ENCODE measurements at regions not wholly inside any gene's neighbourhood (a gene's known extent, or its start where the extent isn't known, plus 50 kb on each side); places are given as distances from the start of the nearest gene placed in this dataset.

GRCh38 chr12:127962303-127962702 is 304.7 kb upstream of the TMEM132C start:
- Histone ChIP-seq H3K9me3 (replicated peaks in 1 of 2; ENCODE audit: control insufficient read depth in 2 of 2, insufficient read depth in 1 of 2, low read depth in 1 of 2, low read length in 2 of 2) (peaks cover 0 to 3% of the 10 kb centered on the region in 2 donors), H3K36me3 (replicated peaks in 1 of 2; ENCODE audit: control insufficient read depth in 2 of 2, insufficient read depth in 2 of 2, low read length in 2 of 2) (no peaks in the 10 kb centered on the region), H3K9ac (ENCODE audit: low read depth, low read length, poor library complexity) (no peak overlapping the region), H3K18ac (ENCODE audit: low read length) (no peak overlapping the region), H2BK12ac (ENCODE audit: low read length) (no peak overlapping the region), H3K4ac (ENCODE audit: low read length) (no peak overlapping the region), H3K27me3 (ENCODE audit: control insufficient read depth in 3 of 3, insufficient read depth in 3 of 3, low read depth in 1 of 3, low read length in 3 of 3) (no peaks in the 10 kb centered on the region), H3K79me1 (ENCODE audit: low read depth, low read length) (no peaks in the 10 kb centered on the region), H3K23ac (ENCODE audit: low read depth, low read length, poor library complexity) (no peak overlapping the region), H2BK5ac (ENCODE audit: low read length) (no peak overlapping the region), H2AK5ac (ENCODE audit: low read depth, low read length) (no peak overlapping the region), H3K4me1 (ENCODE audit: control insufficient read depth in 2 of 2, insufficient read depth in 1 of 2, low read depth in 1 of 2, low read length in 2 of 2) (peaks cover 0 to 2% of the 10 kb centered on the region in 2 donors), H2BK15ac (ENCODE audit: low read length) (no peak overlapping the region), H3K4me2 (ENCODE audit: insufficient read depth, low read length, poor library complexity, severe bottlenecking) (no peak overlapping the region), H3K27ac (replicated peaks; ENCODE audit: low read length) (no peak overlapping the region), H4K8ac (ENCODE audit: low read depth, low read length) (no peak overlapping the region), H4K91ac (ENCODE audit: low read depth, low read length, poor library complexity) (no peak overlapping the region), H2AFZ (ENCODE audit: low read length) (no peak overlapping the region), H3K4me3 (ENCODE audit: low read length in 2 of 2) (no peak overlapping the region), H2BK120ac (ENCODE audit: low read depth, low read length) (no peak overlapping the region), H3K14ac (ENCODE audit: low read length) (no peak overlapping the region)
- no peak for DNase-seq (ENCODE audit: low spot score)
- no CpG with 5 or more reads among the region's 5 CpGs for WGBS, 2 donors (ENCODE audit: extremely low coverage in 2 of 2, insufficient read length in 2 of 2, insufficient replicate concordance in 1 of 2)

DNA sequence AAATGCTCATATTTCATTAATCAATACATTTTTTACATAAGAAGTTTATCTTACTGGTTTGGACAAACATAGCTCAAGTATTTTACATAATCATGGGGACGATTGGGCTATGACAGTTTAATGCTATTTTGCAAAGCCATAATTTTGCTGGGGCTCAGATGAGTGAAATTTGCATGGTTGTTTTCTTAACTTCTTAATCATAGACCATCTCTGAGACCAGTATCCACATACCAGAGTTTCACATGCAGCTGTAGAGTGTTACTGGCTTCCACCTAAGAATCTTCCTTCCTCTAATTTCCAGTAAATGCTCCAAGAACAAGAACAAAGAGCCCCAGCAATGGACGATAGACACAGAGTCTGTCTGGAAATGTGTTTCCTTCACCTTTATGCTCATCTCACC is 303.0 kb upstream of the TMEM132C start:
- H3K4me2 ChIP-seq (ENCODE audit: insufficient read depth, low read length, poor library complexity, severe bottlenecking): no peak overlapping the region
- peaks cover 0 to 3% of the 10 kb centered on the region in 2 donors for H3K9me3 ChIP-seq (replicated peaks in 1 of 2; ENCODE audit: control insufficient read depth in 2 of 2, insufficient read depth in 1 of 2, low read depth in 1 of 2, low read length in 2 of 2)
- H3K23ac ChIP-seq (ENCODE audit: low read depth, low read length, poor library complexity): no peak overlapping the region
- no peak overlapping the region for H3K14ac ChIP-seq (ENCODE audit: low read length)
- H3K27ac ChIP-seq (replicated peaks; ENCODE audit: low read length): no peak overlapping the region
- no peak overlapping the region for H2AFZ ChIP-seq (ENCODE audit: low read length)
- DNase-seq (ENCODE audit: low spot score): no peak
- no peak overlapping the region for H2BK15ac ChIP-seq (ENCODE audit: low read length)
- no peak overlapping the region for H2BK120ac ChIP-seq (ENCODE audit: low read depth, low read length)
- WGBS, 2 donors (ENCODE audit: extremely low coverage in 2 of 2, insufficient read length in 2 of 2, insufficient replicate concordance in 1 of 2): no CpG with 5 or more reads among the region's 2 CpGs
- no peaks in the 10 kb centered on the region for H3K27me3 ChIP-seq (ENCODE audit: control insufficient read depth in 3 of 3, insufficient read depth in 3 of 3, low read depth in 1 of 3, low read length in 3 of 3)
- H3K36me3 ChIP-seq (replicated peaks in 1 of 2; ENCODE audit: control insufficient read depth in 2 of 2, insufficient read depth in 2 of 2, low read length in 2 of 2): no peaks in the 10 kb centered on the region
- H2BK5ac ChIP-seq (ENCODE audit: low read length): no peak overlapping the region
- H2BK12ac ChIP-seq (ENCODE audit: low read length): no peak overlapping the region
- no peak overlapping the region for H3K4me3 ChIP-seq (ENCODE audit: low read length in 2 of 2)
- no peaks in the 10 kb centered on the region for H3K79me1 ChIP-seq (ENCODE audit: low read depth, low read length)
- no peak overlapping the region for H3K4ac ChIP-seq (ENCODE audit: low read length)
- no peak overlapping the region for H4K91ac ChIP-seq (ENCODE audit: low read depth, low read length, poor library complexity)
- no peak overlapping the region for H3K18ac ChIP-seq (ENCODE audit: low read length)
- no peak overlapping the region for H4K8ac ChIP-seq (ENCODE audit: low read depth, low read length)
- no peak overlapping the region for H2AK5ac ChIP-seq (ENCODE audit: low read depth, low read length)
- H3K9ac ChIP-seq (ENCODE audit: low read depth, low read length, poor library complexity): no peak overlapping the region
- H3K4me1 ChIP-seq (ENCODE audit: control insufficient read depth in 2 of 2, insufficient read depth in 1 of 2, low read depth in 1 of 2, low read length in 2 of 2): peaks cover 0 to 2% of the 10 kb centered on the region in 2 donors

DNA sequence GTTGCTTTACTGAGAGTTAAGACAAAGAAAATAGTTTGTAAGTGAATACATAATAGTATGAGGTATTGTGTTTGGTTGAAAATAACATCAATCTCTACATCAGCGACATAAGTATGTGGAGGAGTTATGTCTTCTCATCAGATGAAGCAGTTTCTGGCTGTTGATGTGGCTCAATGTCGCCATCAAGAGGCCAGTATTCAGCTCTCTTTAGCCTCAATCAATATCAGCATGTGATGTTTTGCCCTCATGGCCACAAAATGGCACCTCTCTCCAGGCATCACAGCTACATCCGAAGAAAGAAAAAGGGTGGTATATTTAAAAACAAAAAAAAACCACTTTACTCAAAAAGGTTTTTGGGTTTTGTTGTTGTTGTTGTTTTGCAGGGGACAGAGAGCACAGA is 302.3 kb upstream of the TMEM132C start:
- H2BK120ac ChIP-seq (ENCODE audit: low read depth, low read length): no peak overlapping the region
- H3K18ac ChIP-seq (ENCODE audit: low read length): no peak overlapping the region
- DNase-seq (ENCODE audit: low spot score): no peak
- H3K4me2 ChIP-seq (ENCODE audit: insufficient read depth, low read length, poor library complexity, severe bottlenecking): no peak overlapping the region
- H3K23ac ChIP-seq (ENCODE audit: low read depth, low read length, poor library complexity): no peak overlapping the region
- H4K91ac ChIP-seq (ENCODE audit: low read depth, low read length, poor library complexity): no peak overlapping the region
- H3K4me3 ChIP-seq (ENCODE audit: low read length in 2 of 2): no peak overlapping the region
- no peak overlapping the region for H2BK12ac ChIP-seq (ENCODE audit: low read length)
- no peaks in the 10 kb centered on the region for H3K79me1 ChIP-seq (ENCODE audit: low read depth, low read length)
- H2AFZ ChIP-seq (ENCODE audit: low read length): no peak overlapping the region
- H3K9me3 ChIP-seq (replicated peaks in 1 of 2; ENCODE audit: control insufficient read depth in 2 of 2, insufficient read depth in 1 of 2, low read depth in 1 of 2, low read length in 2 of 2): peaks cover 0 to 3% of the 10 kb centered on the region in 2 donors
- no peak overlapping the region for H2BK15ac ChIP-seq (ENCODE audit: low read length)
- no peak overlapping the region for H2BK5ac ChIP-seq (ENCODE audit: low read length)
- H2AK5ac ChIP-seq (ENCODE audit: low read depth, low read length): no peak overlapping the region
- H3K4ac ChIP-seq (ENCODE audit: low read length): no peak overlapping the region
- WGBS, 2 donors (ENCODE audit: extremely low coverage in 2 of 2, insufficient read length in 2 of 2, insufficient replicate concordance in 1 of 2): no CpG with 5 or more reads among the region's 3 CpGs
- H3K36me3 ChIP-seq (replicated peaks in 1 of 2; ENCODE audit: control insufficient read depth in 2 of 2, insufficient read depth in 2 of 2, low read length in 2 of 2): no peaks in the 10 kb centered on the region
- H3K14ac ChIP-seq (ENCODE audit: low read length): no peak overlapping the region
- H3K27me3 ChIP-seq (ENCODE audit: control insufficient read depth in 3 of 3, insufficient read depth in 3 of 3, low read depth in 1 of 3, low read length in 3 of 3): no peaks in the 10 kb centered on the region
- no peak overlapping the region for H3K27ac ChIP-seq (replicated peaks; ENCODE audit: low read length)
- no peaks in the 10 kb centered on the region for H3K4me1 ChIP-seq (ENCODE audit: control insufficient read depth in 2 of 2, insufficient read depth in 1 of 2, low read depth in 1 of 2, low read length in 2 of 2)
- H3K9ac ChIP-seq (ENCODE audit: low read depth, low read length, poor library complexity): no peak overlapping the region
- no peak overlapping the region for H4K8ac ChIP-seq (ENCODE audit: low read depth, low read length)

GRCh38 chr12:127966331-127966730 is 300.6 kb upstream of the TMEM132C start:
- H2AFZ ChIP-seq (ENCODE audit: low read length): no peak overlapping the region
- no peak overlapping the region for H2BK15ac ChIP-seq (ENCODE audit: low read length)
- H3K4me1 ChIP-seq (ENCODE audit: control insufficient read depth in 2 of 2, insufficient read depth in 1 of 2, low read depth in 1 of 2, low read length in 2 of 2): no peaks in the 10 kb centered on the region
- H2BK120ac ChIP-seq (ENCODE audit: low read depth, low read length): no peak overlapping the region
- no peak overlapping the region for H2BK12ac ChIP-seq (ENCODE audit: low read length)
- H3K4ac ChIP-seq (ENCODE audit: low read length): no peak overlapping the region
- no peak overlapping the region for H2BK5ac ChIP-seq (ENCODE audit: low read length)
- H3K9me3 ChIP-seq (replicated peaks in 1 of 2; ENCODE audit: control insufficient read depth in 2 of 2, insufficient read depth in 1 of 2, low read depth in 1 of 2, low read length in 2 of 2): peaks cover 0 to 3% of the 10 kb centered on the region in 2 donors
- H3K23ac ChIP-seq (ENCODE audit: low read depth, low read length, poor library complexity): no peak overlapping the region
- H3K14ac ChIP-seq (ENCODE audit: low read length): no peak overlapping the region
- no peak overlapping the region for H4K8ac ChIP-seq (ENCODE audit: low read depth, low read length)
- no peak overlapping the region for H3K4me2 ChIP-seq (ENCODE audit: insufficient read depth, low read length, poor library complexity, severe bottlenecking)
- H3K18ac ChIP-seq (ENCODE audit: low read length): no peak overlapping the region
- H2AK5ac ChIP-seq (ENCODE audit: low read depth, low read length): no peak overlapping the region
- no peaks in the 10 kb centered on the region for H3K36me3 ChIP-seq (replicated peaks in 1 of 2; ENCODE audit: control insufficient read depth in 2 of 2, insufficient read depth in 2 of 2, low read length in 2 of 2)
- no CpG with 5 or more reads among the region's 1 CpG for WGBS, 2 donors (ENCODE audit: extremely low coverage in 2 of 2, insufficient read length in 2 of 2, insufficient replicate concordance in 1 of 2)
- H3K4me3 ChIP-seq (ENCODE audit: low read length in 2 of 2): no peak overlapping the region
- no peak overlapping the region for H3K9ac ChIP-seq (ENCODE audit: low read depth, low read length, poor library complexity)
- H3K27ac ChIP-seq (replicated peaks; ENCODE audit: low read length): no peak overlapping the region
- H3K27me3 ChIP-seq (ENCODE audit: control insufficient read depth in 3 of 3, insufficient read depth in 3 of 3, low read depth in 1 of 3, low read length in 3 of 3): no peaks in the 10 kb centered on the region
- no peaks in the 10 kb centered on the region for H3K79me1 ChIP-seq (ENCODE audit: low read depth, low read length)
- H4K91ac ChIP-seq (ENCODE audit: low read depth, low read length, poor library complexity): no peak overlapping the region
- DNase-seq (ENCODE audit: low spot score): no peak
